PFSK-1 (cell line): ENCODE measurements at regions not wholly inside any gene's neighbourhood (a gene's known extent, or its start where the extent isn't known, plus 50 kb on each side); places are given as distances from the start of the nearest gene placed in this dataset.

Source experiments
- POLR2AphosphoS5 ChIP-seq: IDR thresholded peaks from 2 replicates; pipeline ENCODE4 v1.6.1; 2012; ENCODE audit warnings: low read depth, mild to moderate bottlenecking, control low read depth, low read length, moderate library complexity
- REST ChIP-seq, 2 experiments: IDR thresholded peaks; 2 replicates each; pipeline versions ENCODE4 v1.6.1 to v1.8.0; 2011 to 2012; ENCODE audit warnings: low read depth in 2 of 2, low read length in 2 of 2, control low read depth in 1 of 2, inconsistent platforms in 1 of 2, mild to moderate bottlenecking in 1 of 2, moderate library complexity in 1 of 2; ENCODE audit not compliant: insufficient read depth in 1 of 2
- SIN3A ChIP-seq: IDR thresholded peaks from 2 replicates; pipeline ENCODE4 v1.6.1; 2012; ENCODE audit warnings: mild to moderate bottlenecking, low read length, moderate library complexity, borderline replicate concordance; ENCODE audit not compliant: insufficient read depth
- TAF1 ChIP-seq: IDR thresholded peaks from 2 replicates; pipeline ENCODE4 v1.6.1; 2012; ENCODE audit warnings: low read length, control low read depth, borderline replicate concordance; ENCODE audit not compliant: insufficient read depth

GRCh38 chr5:15245913-15246312, 254.1 kb upstream of the FBXL7 start:
- TF ChIP-seq REST (IDR thresholded peaks at IDR 0.05; ENCODE audit: insufficient read depth in 1 of 2, low read depth in 2 of 2, low read length in 2 of 2) (no peak), SIN3A (no peak), TAF1 (no peak), POLR2AphosphoS5 (no peak)
